ENCODE measurements at regions not wholly inside any gene's neighbourhood (a gene's known extent, or its start where the extent isn't known, plus 50 kb on each side); places are given as distances from the start of the nearest gene placed in this dataset.

DNA sequence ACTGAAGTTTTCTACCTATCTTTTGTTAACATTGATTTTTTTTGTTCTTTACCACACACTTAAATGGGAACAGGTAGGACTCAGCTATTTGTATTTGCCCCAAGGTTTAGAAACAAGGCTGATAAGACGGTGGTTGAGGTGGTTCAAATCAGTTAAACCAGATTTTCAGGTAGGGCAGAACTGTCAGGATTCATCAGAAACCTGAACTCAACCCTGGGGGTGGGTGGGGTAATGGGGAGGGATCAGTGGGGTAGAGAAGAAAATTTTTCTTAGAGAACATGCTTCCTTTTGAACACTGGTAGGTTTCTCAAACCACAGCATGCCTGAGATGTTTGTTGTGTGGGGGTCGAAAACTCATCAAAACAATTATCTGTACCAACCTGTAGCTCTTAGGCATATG, 113.0 kb downstream of the BASP1 start:
- WGBS (ENCODE audit: insufficient coverage, low coverage, missing lambda C conversion rate) = 0% methylated on average over 2 of the region's 2 CpGs
- in situ Hi-C loops (cut with MboI) = no loop called here
- Histone ChIP-seq H3K4me3 (no peak overlapping the region), H3K79me2 (ENCODE audit: control insufficient read depth, insufficient read depth, low read length) (no peaks in the 10 kb centered on the region), H3K9me1 (ENCODE audit: control insufficient read depth, insufficient read depth, low read length) (no peaks in the 10 kb centered on the region), H2AFZ (ENCODE audit: low read depth, low read length) (no peak overlapping the region), H3K36me3 (ENCODE audit: control insufficient read depth, insufficient read depth, low read length) (no peaks in the 10 kb centered on the region), H3K27me3 (ENCODE audit: control insufficient read depth in 2 of 2, insufficient read depth in 2 of 2, low read length in 2 of 2) (no peaks in the 10 kb centered on the region), H3K9ac (ENCODE audit: insufficient read depth in 1 of 2, low read depth in 2 of 2, low read length in 2 of 2) (no peak overlapping the region), H3K4me2 (ENCODE audit: insufficient read depth, low read length) (no peak overlapping the region), H3K9me3 (replicated peaks; ENCODE audit: control insufficient read depth, insufficient read depth, low read depth, low read length) (no peaks in the 10 kb centered on the region), H3K4me1 (replicated peaks in 1 of 2; ENCODE audit: control insufficient read depth in 2 of 2, insufficient read depth in 2 of 2, low read length in 2 of 2) (no peaks in the 10 kb centered on the region), H4K20me1 (replicated peaks; ENCODE audit: control insufficient read depth, insufficient read depth, low read length) (no peaks in the 10 kb centered on the region), H3K27ac (ENCODE audit: extremely low read depth, low read depth, low read length) (no peak overlapping the region)
- CTCF ChIA-PET (ENCODE audit: low intra/inter-chr PET ratio) = no interaction called here
- ATAC-seq = no peak
- DNase-seq (ENCODE audit: extremely low read depth in 1 of 4, low spot score in 3 of 4) = no peak
- no peak for FAIRE-seq
- no peak for TF ChIP-seq PHF8 (IDR thresholded peaks at IDR 0.05; ENCODE audit: borderline replicate concordance, low read length)
- no peak for TF ChIP-seq TSC22D4 (tag; IDR thresholded peaks at IDR 0.05)
- TF ChIP-seq ZNF785 (CRISPR knock-in tag; IDR thresholded peaks at IDR 0.05) = no peak
- no peak for TF ChIP-seq MYC (IDR thresholded peaks at IDR 0.05; ENCODE audit: low read depth, low read length)
- TF ChIP-seq MYC (CRISPR knock-in tag; IDR thresholded peaks at IDR 0.05; ENCODE audit: borderline replicate concordance, low read depth) = no peak
- POLR2A ChIA-PET = no interaction called here
- BruUV-seq (replicated peaks) = no TSS peak
- intact Hi-C loops (cut with micrococcal nuclease) = no loop called here

DNA sequence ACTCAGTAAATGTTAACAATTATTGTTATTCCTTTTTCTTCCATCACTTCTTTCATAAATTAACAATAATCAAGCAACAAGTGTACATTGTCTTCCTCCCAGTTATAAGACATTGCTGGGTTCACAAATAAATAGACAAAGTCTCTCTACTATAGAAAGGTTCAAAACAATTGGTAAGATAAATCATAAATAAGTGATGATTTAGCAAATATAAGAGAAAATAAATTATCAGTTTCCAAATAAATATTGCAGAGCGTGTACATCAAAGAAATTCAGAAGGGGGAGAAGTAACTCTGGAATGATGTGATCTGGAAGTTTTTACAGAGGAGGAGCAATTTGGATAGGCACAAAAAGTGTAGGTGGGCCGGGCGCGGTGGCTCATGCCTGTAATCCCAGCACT, 114.2 kb downstream of the BASP1 start:
- no peak for ATAC-seq
- Histone ChIP-seq H4K20me1 (replicated peaks; ENCODE audit: control insufficient read depth, insufficient read depth, low read length) (no peaks in the 10 kb centered on the region), H3K4me3 (no peak overlapping the region), H3K4me2 (ENCODE audit: insufficient read depth, low read length) (no peak overlapping the region), H3K4me1 (replicated peaks in 1 of 2; ENCODE audit: control insufficient read depth in 2 of 2, insufficient read depth in 2 of 2, low read length in 2 of 2) (no peaks in the 10 kb centered on the region), H3K9me1 (ENCODE audit: control insufficient read depth, insufficient read depth, low read length) (no peaks in the 10 kb centered on the region), H3K79me2 (ENCODE audit: control insufficient read depth, insufficient read depth, low read length) (no peaks in the 10 kb centered on the region), H3K27ac (ENCODE audit: extremely low read depth, low read depth, low read length) (no peak overlapping the region), H3K36me3 (ENCODE audit: control insufficient read depth, insufficient read depth, low read length) (no peaks in the 10 kb centered on the region), H3K9me3 (replicated peaks; ENCODE audit: control insufficient read depth, insufficient read depth, low read depth, low read length) (no peaks in the 10 kb centered on the region), H3K27me3 (ENCODE audit: control insufficient read depth in 2 of 2, insufficient read depth in 2 of 2, low read length in 2 of 2) (no peaks in the 10 kb centered on the region), H3K9ac (ENCODE audit: insufficient read depth in 1 of 2, low read depth in 2 of 2, low read length in 2 of 2) (no peak overlapping the region), H2AFZ (ENCODE audit: low read depth, low read length) (no peak overlapping the region)
- no peak for FAIRE-seq
- intact Hi-C loops (cut with micrococcal nuclease) (no loop called here), in situ Hi-C loops (cut with MboI) (no loop called here)
- TF ChIP-seq PHF8 (IDR thresholded peaks at IDR 0.05; ENCODE audit: borderline replicate concordance, low read length) (no peak), C11orf30 (IDR thresholded peaks at IDR 0.05; ENCODE audit: low read depth) (peak; percentile 40), ZNF316 (IDR thresholded peaks at IDR 0.05) (peak; percentile 71)
- BruUV-seq (replicated peaks) = no TSS peak
- ChIA-PET POLR2A (no interaction called here), CTCF (ENCODE audit: low intra/inter-chr PET ratio) (no interaction called here)
- DNase-seq (ENCODE audit: extremely low read depth in 1 of 4, low spot score in 3 of 4) = no peak
- 2% methylated on average over 4 of the region's 4 CpGs for WGBS (ENCODE audit: insufficient coverage, low coverage, missing lambda C conversion rate)

Data from K562 (cell line).